ENCODE measurements at regions not wholly inside any gene's neighbourhood (a gene's known extent, or its start where the extent isn't known, plus 50 kb on each side); places are given as distances from the start of the nearest gene placed in this dataset.

- TF ChIP-seq, protein P1, sequence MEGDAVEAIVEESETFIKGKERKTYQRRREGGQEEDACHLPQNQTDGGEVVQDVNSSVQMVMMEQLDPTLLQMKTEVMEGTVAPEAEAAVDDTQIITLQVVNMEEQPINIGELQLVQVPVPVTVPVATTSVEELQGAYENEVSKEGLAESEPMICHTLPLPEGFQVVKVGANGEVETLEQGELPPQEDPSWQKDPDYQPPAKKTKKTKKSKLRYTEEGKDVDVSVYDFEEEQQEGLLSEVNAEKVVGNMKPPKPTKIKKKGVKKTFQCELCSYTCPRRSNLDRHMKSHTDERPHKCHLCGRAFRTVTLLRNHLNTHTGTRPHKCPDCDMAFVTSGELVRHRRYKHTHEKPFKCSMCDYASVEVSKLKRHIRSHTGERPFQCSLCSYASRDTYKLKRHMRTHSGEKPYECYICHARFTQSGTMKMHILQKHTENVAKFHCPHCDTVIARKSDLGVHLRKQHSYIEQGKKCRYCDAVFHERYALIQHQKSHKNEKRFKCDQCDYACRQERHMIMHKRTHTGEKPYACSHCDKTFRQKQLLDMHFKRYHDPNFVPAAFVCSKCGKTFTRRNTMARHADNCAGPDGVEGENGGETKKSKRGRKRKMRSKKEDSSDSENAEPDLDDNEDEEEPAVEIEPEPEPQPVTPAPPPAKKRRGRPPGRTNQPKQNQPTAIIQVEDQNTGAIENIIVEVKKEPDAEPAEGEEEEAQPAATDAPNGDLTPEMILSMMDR (conservative IDR thresholded peaks at IDR 0.05; ENCODE audit: low read depth, low read length) = no peak
- no peak overlapping the region for H3K4me3 ChIP-seq (ENCODE audit: low read length)
- DNase-seq (ENCODE audit: low read depth) = no peak
Measured at GRCh38 chr15:36407647-36408046, 171.8 kb upstream of the CDIN1 start.

DNA sequence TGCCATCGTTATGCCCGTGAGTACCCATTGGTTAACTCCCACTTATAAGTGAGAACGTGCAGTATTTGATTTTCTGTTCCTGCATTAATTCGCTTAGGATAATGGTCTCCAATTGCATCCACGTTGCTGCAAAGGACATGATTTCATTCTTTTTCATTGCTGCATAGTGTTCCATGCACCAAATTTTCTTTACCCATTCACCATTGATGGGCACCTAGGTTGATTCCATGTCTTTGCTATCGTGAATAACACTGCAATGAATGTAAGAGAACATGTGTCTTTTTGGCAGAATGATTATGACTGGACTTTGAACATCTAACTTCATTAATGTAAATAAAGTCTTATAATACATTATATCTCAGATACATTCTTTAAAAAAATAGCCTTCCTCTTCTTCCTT lies 169.6 kb upstream of the CDIN1 start:
- no peak for DNase-seq (ENCODE audit: low read depth)
- TF ChIP-seq, protein P1 (conservative IDR thresholded peaks at IDR 0.05; ENCODE audit: low read depth, low read length) = no peak
- no peak overlapping the region for H3K4me3 ChIP-seq (ENCODE audit: low read length)

DNA sequence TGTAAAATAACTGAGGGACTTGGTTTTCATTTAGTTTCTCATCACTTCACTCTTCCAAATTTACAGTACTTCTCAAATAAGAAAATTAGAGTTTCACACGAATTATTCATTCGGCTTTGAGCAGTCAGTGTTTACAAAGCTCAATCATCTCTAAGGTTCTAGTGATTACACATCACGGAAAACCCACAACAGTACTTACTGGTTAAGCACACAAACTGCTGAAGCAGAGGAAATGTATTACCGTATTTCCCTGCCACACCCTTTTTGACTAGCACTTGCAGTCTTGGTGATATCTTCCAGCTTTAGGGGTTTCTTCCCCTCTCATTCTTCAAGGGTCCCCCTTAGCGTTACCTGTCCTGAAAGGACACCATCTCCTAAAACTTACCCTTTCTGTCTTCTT lies 164.8 kb upstream of the CDIN1 start:
- no peak for DNase-seq (ENCODE audit: low read depth)
- no peak overlapping the region for H3K4me3 ChIP-seq (ENCODE audit: low read length)
- TF ChIP-seq, protein P1 (conservative IDR thresholded peaks at IDR 0.05; ENCODE audit: low read depth, low read length) = no peak

- H3K4me3 ChIP-seq (ENCODE audit: low read length) = no peak overlapping the region
- TF ChIP-seq, protein P1 (conservative IDR thresholded peaks at IDR 0.05; ENCODE audit: low read depth, low read length) = no peak
- no peak for DNase-seq (ENCODE audit: low read depth)
Measured at GRCh38 chr15:36415643-36416042, 163.8 kb upstream of the CDIN1 start.

- TF ChIP-seq, protein P1 (conservative IDR thresholded peaks at IDR 0.05; ENCODE audit: low read depth, low read length) = no peak
- no peak for DNase-seq (ENCODE audit: low read depth)
- no peak overlapping the region for H3K4me3 ChIP-seq (ENCODE audit: low read length)
Measured at GRCh38 chr15:36422631-36423030, 156.8 kb upstream of the CDIN1 start.

DNA sequence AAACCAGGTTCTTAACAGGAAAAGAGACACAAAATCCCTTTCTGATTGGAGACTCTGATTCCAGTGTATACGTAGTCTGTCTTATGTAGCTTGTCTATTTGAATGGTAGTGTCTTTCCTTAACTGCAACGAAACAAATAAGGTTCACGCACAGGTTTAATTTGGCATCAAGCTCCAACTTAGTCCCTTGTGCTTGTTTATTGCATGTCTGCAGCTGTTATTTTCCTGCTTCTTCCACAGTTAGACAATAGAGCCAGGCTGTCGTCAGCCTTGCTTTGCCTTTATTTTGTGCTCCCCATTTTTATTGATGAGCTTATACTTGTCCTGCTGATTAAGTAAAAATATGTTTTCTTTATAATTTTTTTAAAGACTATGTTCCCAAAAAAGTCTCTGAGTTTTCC lies 152.7 kb upstream of the CDIN1 start:
- DNase-seq (ENCODE audit: low read depth) = no peak
- TF ChIP-seq, protein P1 (conservative IDR thresholded peaks at IDR 0.05; ENCODE audit: low read depth, low read length) = no peak
- H3K4me3 ChIP-seq (ENCODE audit: low read length) = no peak overlapping the region

DNA sequence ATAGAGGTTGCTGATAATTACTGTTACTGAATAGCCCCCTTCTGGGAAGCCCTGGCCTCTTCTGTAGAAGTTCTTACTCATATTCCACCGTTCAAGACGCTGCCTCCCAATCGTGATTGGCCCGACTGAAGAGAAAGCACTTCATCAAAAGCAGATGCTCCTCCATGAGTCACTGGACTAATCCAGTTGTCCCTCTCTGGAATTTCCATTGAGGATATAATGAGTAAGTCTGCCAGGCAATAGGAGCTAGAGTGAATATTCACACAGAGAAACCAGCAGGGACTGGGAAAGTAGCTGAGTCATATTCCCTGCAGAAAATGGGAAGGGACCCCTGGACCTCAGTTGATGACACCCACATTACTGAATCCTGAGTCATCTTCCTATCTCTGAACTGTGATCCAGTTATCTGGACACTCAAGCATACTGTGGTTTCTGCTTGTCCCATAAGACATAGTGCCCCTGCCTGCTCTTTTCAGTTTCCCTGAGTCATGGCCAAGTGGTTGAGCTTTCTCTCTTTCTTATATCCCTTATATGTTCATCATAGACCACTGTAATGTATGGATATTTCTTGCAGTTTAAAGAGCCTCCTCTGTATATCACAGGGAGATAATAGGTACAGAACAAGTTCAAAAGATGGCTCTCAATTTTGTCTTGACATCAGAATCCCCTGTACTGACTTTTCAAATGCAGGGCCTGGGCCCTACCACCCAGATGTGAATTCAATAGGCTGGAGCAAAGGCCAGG lies 151.2 kb upstream of the CDIN1 start:
- peak; percentile 24 for DNase-seq (ENCODE audit: low read depth)

More for the DNA sequence above, 151.2 kb upstream of the CDIN1 start:
- no peak overlapping the region for H3K4me3 ChIP-seq (ENCODE audit: low read length)
- TF ChIP-seq, protein P1 (conservative IDR thresholded peaks at IDR 0.05; ENCODE audit: low read depth, low read length) = no peak

Measured in retinal pigment epithelial cell (primary cell).